ENCODE measurements at regions not wholly inside any gene's neighbourhood (a gene's known extent, or its start where the extent isn't known, plus 50 kb on each side); places are given as distances from the start of the nearest gene placed in this dataset.

DNA sequence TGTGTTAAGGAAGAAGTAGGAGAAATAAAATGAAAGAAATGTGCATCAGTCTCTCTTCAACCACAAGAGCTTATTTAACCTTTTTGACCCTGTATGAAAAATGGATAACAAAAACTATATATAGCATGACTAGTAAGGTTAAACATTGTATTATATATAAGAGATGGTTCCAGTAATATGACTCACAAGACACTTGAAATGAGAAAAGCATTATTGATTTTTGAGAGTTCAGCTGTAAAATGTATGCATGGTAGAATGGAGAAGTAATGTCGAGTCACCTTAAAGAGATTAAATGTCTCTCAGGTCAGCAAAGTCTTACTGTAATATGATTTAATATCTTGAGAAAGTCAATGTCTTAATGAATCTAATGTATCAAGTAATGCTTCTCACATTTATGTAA lies 860.9 kb downstream of the TAF11L14 start:
- H3K27me3 ChIP-seq (ENCODE audit: control insufficient read depth in 3 of 3, insufficient read depth in 3 of 3, low read length in 3 of 3): no peaks in the 10 kb centered on the region
- no peak overlapping the region for H3K27ac ChIP-seq (ENCODE audit: low read depth, low read length)
- no peaks in the 10 kb centered on the region for H3K4me1 ChIP-seq (ENCODE audit: control insufficient read depth in 3 of 3, insufficient read depth in 3 of 3, low read length in 3 of 3)
- peaks cover 0 to 3% (median 0%) of the 10 kb centered on the region in 3 donors for H3K9me3 ChIP-seq (ENCODE audit: control insufficient read depth in 3 of 3, low read length in 3 of 3)
- H3K9ac ChIP-seq (ENCODE audit: low read depth in 1 of 3, low read length in 3 of 3): no peak overlapping the region
- no peaks in the 10 kb centered on the region for H3K36me3 ChIP-seq (ENCODE audit: control insufficient read depth in 3 of 3, insufficient read depth in 3 of 3, low read length in 3 of 3)
- no peak overlapping the region for H3K4me3 ChIP-seq (ENCODE audit: low read length in 3 of 3)

DNA sequence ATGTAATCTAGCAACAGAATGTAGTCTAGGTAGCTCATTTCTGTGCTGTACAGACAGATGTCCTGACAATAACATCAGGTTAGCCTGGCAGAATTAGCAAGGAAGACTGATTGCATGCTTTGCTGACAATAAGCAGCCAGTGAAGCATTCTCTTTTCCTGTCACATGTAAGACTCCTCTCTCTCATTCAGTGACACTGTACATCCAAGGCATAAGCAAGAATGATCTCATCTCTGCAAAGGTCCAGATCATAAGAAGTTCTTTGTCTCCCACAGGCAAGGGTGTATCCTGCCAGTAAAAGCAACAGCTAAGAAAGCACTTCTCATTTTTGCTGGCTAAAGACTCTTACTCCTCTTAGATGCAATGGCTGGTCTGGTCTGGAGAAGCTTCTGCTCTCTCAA lies 861.8 kb downstream of the TAF11L14 start:
- H3K4me3 ChIP-seq (ENCODE audit: low read length in 3 of 3): no peak overlapping the region
- H3K27ac ChIP-seq (ENCODE audit: low read depth, low read length): no peak overlapping the region
- no peak overlapping the region for H3K9ac ChIP-seq (ENCODE audit: low read depth in 1 of 3, low read length in 3 of 3)
- no peaks in the 10 kb centered on the region for H3K4me1 ChIP-seq (ENCODE audit: control insufficient read depth in 3 of 3, insufficient read depth in 3 of 3, low read length in 3 of 3)
- no peaks in the 10 kb centered on the region for H3K36me3 ChIP-seq (ENCODE audit: control insufficient read depth in 3 of 3, insufficient read depth in 3 of 3, low read length in 3 of 3)
- no peaks in the 10 kb centered on the region for H3K27me3 ChIP-seq (ENCODE audit: control insufficient read depth in 3 of 3, insufficient read depth in 3 of 3, low read length in 3 of 3)
- peaks cover 0 to 3% (median 0%) of the 10 kb centered on the region in 3 donors for H3K9me3 ChIP-seq (ENCODE audit: control insufficient read depth in 3 of 3, low read length in 3 of 3)

DNA sequence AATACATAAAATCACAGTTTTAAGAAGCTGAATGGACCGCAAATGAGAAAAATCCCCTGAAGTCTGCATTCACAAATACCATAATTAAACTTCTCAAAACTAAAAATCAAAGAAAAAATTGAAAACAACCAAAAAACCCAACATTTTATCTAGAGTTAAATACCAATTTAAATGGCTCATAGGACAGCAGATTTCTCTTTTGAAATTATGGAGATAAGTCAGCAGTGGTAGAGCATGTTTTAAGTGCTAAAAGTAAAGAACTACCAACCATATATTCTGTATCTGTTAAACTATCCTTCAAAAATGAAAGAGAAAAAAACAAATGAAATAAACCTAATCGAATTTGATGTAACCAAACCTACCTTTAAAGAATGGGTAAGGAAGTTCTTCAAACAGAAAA lies 862.8 kb downstream of the TAF11L14 start:
- H3K27ac ChIP-seq (ENCODE audit: low read depth, low read length): no peak overlapping the region
- no peak overlapping the region for H3K9ac ChIP-seq (ENCODE audit: low read depth in 1 of 3, low read length in 3 of 3)
- H3K4me1 ChIP-seq (ENCODE audit: control insufficient read depth in 3 of 3, insufficient read depth in 3 of 3, low read length in 3 of 3): no peaks in the 10 kb centered on the region
- no peaks in the 10 kb centered on the region for H3K36me3 ChIP-seq (ENCODE audit: control insufficient read depth in 3 of 3, insufficient read depth in 3 of 3, low read length in 3 of 3)
- no peak overlapping the region for H3K4me3 ChIP-seq (ENCODE audit: low read length in 3 of 3)
- peaks cover 0 to 3% (median 0%) of the 10 kb centered on the region in 3 donors for H3K9me3 ChIP-seq (ENCODE audit: control insufficient read depth in 3 of 3, low read length in 3 of 3)
- H3K27me3 ChIP-seq (ENCODE audit: control insufficient read depth in 3 of 3, insufficient read depth in 3 of 3, low read length in 3 of 3): no peaks in the 10 kb centered on the region

DNA sequence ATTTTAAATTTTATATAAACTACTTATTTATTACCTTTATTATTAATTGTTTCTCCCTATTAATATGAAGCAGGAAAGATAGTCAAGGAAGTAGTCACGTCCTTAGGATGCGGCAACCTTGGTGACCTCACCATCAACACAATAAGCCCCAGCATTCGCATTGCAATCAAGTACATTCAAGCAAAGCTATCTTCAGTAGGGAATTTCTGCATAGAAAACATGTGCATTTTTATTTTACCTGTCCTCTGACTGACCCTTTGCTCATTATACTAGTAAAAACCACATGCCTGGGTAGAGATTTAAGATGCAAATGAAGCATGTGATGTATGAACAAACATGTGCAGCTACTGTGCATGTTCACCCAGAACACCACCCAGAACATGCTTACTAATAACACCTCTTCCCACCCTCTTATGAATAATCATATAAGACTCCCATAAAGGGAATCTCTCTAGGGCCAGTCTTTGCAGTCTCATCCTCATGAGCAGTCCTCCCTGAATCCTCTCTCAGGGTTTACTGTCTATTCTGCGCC lies 869.6 kb downstream of the TAF11L14 start:
- Histone ChIP-seq H3K4me3 (ENCODE audit: low read length in 3 of 3) (no peak overlapping the region), H3K27ac (ENCODE audit: low read depth, low read length) (no peak overlapping the region), H3K9me3 (ENCODE audit: control insufficient read depth in 3 of 3, low read length in 3 of 3) (no peaks in the 10 kb centered on the region), H3K36me3 (ENCODE audit: control insufficient read depth in 3 of 3, insufficient read depth in 3 of 3, low read length in 3 of 3) (no peaks in the 10 kb centered on the region), H3K4me1 (ENCODE audit: control insufficient read depth in 3 of 3, insufficient read depth in 3 of 3, low read length in 3 of 3) (no peaks in the 10 kb centered on the region), H3K27me3 (ENCODE audit: control insufficient read depth in 3 of 3, insufficient read depth in 3 of 3, low read length in 3 of 3) (no peaks in the 10 kb centered on the region), H3K9ac (ENCODE audit: low read depth in 1 of 3, low read length in 3 of 3) (no peak overlapping the region)

DNA sequence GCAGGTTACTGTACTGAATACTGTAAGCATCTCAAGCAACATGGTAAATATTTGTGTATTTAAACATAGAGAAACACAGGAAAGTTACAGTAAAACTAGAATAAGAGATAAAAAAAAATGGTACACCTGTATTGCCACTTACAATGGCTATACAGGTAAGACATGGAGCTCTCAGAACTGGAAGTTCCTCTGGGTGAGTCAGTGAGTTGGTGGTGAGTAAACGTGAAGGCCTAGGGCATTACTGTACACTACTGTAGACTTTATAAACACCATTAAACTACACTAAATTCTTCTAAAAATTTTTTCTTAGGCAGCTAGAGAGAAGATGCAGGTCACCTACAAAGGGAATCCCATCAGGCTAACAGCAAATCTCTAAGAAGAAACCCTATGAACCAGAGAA lies 872.9 kb downstream of the TAF11L14 start:
- H3K27ac ChIP-seq (ENCODE audit: low read depth, low read length): no peak overlapping the region
- H3K9ac ChIP-seq (ENCODE audit: low read depth in 1 of 3, low read length in 3 of 3): no peak overlapping the region
- H3K4me1 ChIP-seq (ENCODE audit: control insufficient read depth in 3 of 3, insufficient read depth in 3 of 3, low read length in 3 of 3): no peaks in the 10 kb centered on the region
- H3K27me3 ChIP-seq (ENCODE audit: control insufficient read depth in 3 of 3, insufficient read depth in 3 of 3, low read length in 3 of 3): no peaks in the 10 kb centered on the region
- no peak overlapping the region for H3K4me3 ChIP-seq (ENCODE audit: low read length in 3 of 3)
- no peaks in the 10 kb centered on the region for H3K9me3 ChIP-seq (ENCODE audit: control insufficient read depth in 3 of 3, low read length in 3 of 3)
- no peaks in the 10 kb centered on the region for H3K36me3 ChIP-seq (ENCODE audit: control insufficient read depth in 3 of 3, insufficient read depth in 3 of 3, low read length in 3 of 3)

DNA sequence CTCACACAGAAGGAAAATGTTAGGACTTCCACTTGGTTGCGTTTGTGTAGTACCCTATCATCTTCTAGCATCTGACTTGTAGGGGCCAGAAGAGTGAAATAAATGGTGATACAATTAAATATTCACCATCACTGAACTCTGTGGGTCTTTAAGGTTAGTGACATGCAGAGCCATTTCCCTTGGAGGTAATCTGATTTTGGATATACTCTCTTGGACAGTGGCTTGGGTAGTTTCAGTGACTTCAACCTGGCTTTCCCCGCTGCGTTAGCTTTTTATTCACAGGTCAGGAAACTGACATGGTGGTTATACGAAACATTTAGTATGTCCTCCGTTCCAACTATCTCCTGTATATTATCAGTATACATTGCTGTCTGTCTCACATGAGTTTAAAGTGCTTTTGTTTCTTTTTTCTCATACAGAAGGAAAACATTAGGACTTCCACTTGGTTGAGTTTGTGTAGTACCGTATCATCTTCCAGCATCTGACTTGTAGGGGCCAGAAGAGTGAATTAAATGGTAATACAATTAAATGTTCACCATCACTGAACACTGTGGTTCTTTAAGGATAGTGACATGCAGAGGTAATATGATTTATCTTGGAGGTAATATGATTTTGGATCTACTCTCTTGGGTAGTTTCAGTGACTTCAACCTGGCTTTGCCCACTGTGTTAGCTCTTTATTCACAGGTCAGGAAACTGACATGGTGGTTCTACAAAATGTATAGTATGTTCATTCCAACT lies 883.6 kb downstream of the TAF11L14 start:
- Histone ChIP-seq H3K36me3 (ENCODE audit: control insufficient read depth in 3 of 3, insufficient read depth in 3 of 3, low read length in 3 of 3) (no peaks in the 10 kb centered on the region), H3K9ac (ENCODE audit: low read depth in 1 of 3, low read length in 3 of 3) (no peak overlapping the region), H3K27ac (ENCODE audit: low read depth, low read length) (no peak overlapping the region), H3K4me1 (ENCODE audit: control insufficient read depth in 3 of 3, insufficient read depth in 3 of 3, low read length in 3 of 3) (no peaks in the 10 kb centered on the region), H3K9me3 (ENCODE audit: control insufficient read depth in 3 of 3, low read length in 3 of 3) (peaks cover 0 to 2% (median 2%) of the 10 kb centered on the region in 3 donors), H3K27me3 (ENCODE audit: control insufficient read depth in 3 of 3, insufficient read depth in 3 of 3, low read length in 3 of 3) (no peaks in the 10 kb centered on the region), H3K4me3 (ENCODE audit: low read length in 3 of 3) (no peak overlapping the region)

DNA sequence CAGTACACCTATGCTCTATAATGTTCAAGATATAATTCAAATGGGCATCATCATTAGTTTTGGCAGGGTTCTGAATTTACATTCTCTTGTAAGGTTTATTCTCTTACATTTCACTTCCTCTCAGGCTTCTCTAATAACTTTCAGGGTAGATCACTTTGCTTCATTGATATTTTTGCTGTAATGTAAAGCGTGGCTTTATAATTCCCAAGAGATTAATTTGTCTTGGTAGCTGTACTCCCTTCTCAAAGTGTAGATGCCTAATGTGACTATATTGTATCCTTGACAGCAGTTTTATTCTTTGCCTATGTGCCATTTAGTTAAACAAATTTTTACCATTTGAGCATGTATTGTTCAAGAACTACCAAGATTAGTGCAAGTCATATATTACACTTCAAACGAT lies 889.1 kb downstream of the TAF11L14 start:
- Histone ChIP-seq H3K36me3 (ENCODE audit: control insufficient read depth in 3 of 3, insufficient read depth in 3 of 3, low read length in 3 of 3) (no peaks in the 10 kb centered on the region), H3K4me3 (ENCODE audit: low read length in 3 of 3) (no peak overlapping the region), H3K27me3 (ENCODE audit: control insufficient read depth in 3 of 3, insufficient read depth in 3 of 3, low read length in 3 of 3) (no peaks in the 10 kb centered on the region), H3K9ac (ENCODE audit: low read depth in 1 of 3, low read length in 3 of 3) (no peak overlapping the region), H3K27ac (ENCODE audit: low read depth, low read length) (no peak overlapping the region), H3K4me1 (ENCODE audit: control insufficient read depth in 3 of 3, insufficient read depth in 3 of 3, low read length in 3 of 3) (no peaks in the 10 kb centered on the region), H3K9me3 (ENCODE audit: control insufficient read depth in 3 of 3, low read length in 3 of 3) (peaks cover 0 to 2% (median 2%) of the 10 kb centered on the region in 3 donors)

DNA sequence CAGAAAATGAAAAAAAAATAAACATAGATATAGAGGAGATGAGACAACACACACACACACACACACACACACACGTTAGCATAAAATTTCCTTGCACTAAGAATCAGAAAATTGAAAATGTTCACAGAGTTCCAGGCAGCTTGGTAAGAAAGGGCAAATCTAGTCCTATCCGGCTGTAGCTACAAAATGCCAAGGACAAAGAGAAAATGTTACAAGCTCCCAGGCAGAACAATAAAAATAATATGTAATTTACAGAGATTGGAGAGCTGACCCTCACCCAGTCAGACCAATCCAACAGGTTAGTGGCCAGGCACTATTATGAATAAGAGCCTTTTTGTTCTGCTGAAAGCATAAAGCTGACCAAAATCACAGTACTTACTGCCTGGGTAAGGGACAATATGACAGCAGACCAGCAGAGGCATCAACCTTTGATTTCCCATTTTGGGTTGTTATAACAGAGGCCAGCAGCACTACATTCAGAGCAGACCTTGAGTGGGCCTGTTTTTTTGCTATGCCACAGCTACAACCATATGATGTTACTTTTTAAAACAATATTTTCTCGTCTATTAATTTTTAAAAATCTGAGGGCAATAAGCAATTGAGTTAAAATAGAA lies 892.6 kb downstream of the TAF11L14 start:
- Histone ChIP-seq H3K4me1 (ENCODE audit: control insufficient read depth in 3 of 3, insufficient read depth in 3 of 3, low read length in 3 of 3) (no peaks in the 10 kb centered on the region), H3K27ac (ENCODE audit: low read depth, low read length) (no peak overlapping the region), H3K9me3 (ENCODE audit: control insufficient read depth in 3 of 3, low read length in 3 of 3) (no peaks in the 10 kb centered on the region), H3K27me3 (ENCODE audit: control insufficient read depth in 3 of 3, insufficient read depth in 3 of 3, low read length in 3 of 3) (no peaks in the 10 kb centered on the region), H3K4me3 (ENCODE audit: low read length in 3 of 3) (no peak overlapping the region), H3K9ac (ENCODE audit: low read depth in 1 of 3, low read length in 3 of 3) (no peak overlapping the region), H3K36me3 (ENCODE audit: control insufficient read depth in 3 of 3, insufficient read depth in 3 of 3, low read length in 3 of 3) (no peaks in the 10 kb centered on the region)

DNA sequence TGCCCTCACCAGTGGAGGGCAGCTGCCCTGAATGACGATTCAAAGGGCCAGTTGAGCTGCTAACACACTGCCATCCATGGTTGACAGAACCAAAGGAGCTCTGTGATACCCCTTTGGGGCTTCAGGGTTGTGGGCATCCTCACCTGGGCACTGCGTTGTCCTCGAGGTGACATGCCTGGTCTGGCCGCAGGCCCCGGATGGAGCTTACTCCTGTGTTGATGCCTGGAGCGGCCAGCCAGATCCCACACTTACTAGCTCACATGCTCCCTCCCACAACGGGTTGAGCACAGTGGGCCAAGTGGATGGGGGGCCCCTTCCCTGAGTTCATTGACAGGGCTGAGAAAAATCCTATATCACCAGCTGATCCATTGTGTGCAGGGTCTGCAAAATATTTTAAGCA lies 898.9 kb downstream of the TAF11L14 start:
- Histone ChIP-seq H3K27me3 (ENCODE audit: control insufficient read depth in 3 of 3, insufficient read depth in 3 of 3, low read length in 3 of 3) (no peaks in the 10 kb centered on the region), H3K4me3 (ENCODE audit: low read length in 3 of 3) (no peak overlapping the region), H3K9ac (ENCODE audit: low read depth in 1 of 3, low read length in 3 of 3) (no peak overlapping the region), H3K9me3 (ENCODE audit: control insufficient read depth in 3 of 3, low read length in 3 of 3) (no peaks in the 10 kb centered on the region), H3K4me1 (ENCODE audit: control insufficient read depth in 3 of 3, insufficient read depth in 3 of 3, low read length in 3 of 3) (no peaks in the 10 kb centered on the region), H3K27ac (ENCODE audit: low read depth, low read length) (no peak overlapping the region), H3K36me3 (ENCODE audit: control insufficient read depth in 3 of 3, insufficient read depth in 3 of 3, low read length in 3 of 3) (no peaks in the 10 kb centered on the region)

DNA sequence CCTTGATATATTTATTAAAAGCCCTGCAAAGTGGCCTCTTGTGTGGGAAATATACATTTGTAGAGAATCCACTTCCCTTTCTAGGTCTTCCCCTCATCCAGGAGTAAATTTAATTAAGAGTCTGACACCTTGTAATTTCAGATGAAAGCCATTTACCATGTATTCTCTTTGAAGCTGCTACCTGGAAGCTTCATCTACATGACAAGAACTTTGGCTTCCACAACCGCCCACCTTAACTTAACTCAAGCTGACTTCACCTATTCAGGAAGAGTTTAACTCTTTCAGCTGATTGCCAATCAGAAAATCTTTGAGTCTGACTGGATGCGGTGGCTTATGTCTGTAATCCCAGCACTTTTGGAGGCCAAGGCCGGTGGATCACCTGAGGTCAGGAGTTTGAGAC lies 899.9 kb downstream of the TAF11L14 start:
- no peaks in the 10 kb centered on the region for H3K9me3 ChIP-seq (ENCODE audit: control insufficient read depth in 3 of 3, low read length in 3 of 3)
- H3K4me1 ChIP-seq (ENCODE audit: control insufficient read depth in 3 of 3, insufficient read depth in 3 of 3, low read length in 3 of 3): no peaks in the 10 kb centered on the region
- H3K27ac ChIP-seq (ENCODE audit: low read depth, low read length): no peak overlapping the region
- H3K27me3 ChIP-seq (ENCODE audit: control insufficient read depth in 3 of 3, insufficient read depth in 3 of 3, low read length in 3 of 3): no peaks in the 10 kb centered on the region
- no peak overlapping the region for H3K4me3 ChIP-seq (ENCODE audit: low read length in 3 of 3)
- H3K36me3 ChIP-seq (ENCODE audit: control insufficient read depth in 3 of 3, insufficient read depth in 3 of 3, low read length in 3 of 3): no peaks in the 10 kb centered on the region
- H3K9ac ChIP-seq (ENCODE audit: low read depth in 1 of 3, low read length in 3 of 3): no peak overlapping the region
